ENCODE measurements at regions not wholly inside any gene's neighbourhood (a gene's known extent, or its start where the extent isn't known, plus 50 kb on each side); places are given as distances from the start of the nearest gene placed in this dataset.
"Not testable (repeated sequence)": the region's sequence is repeated elsewhere in the genome, so short reads cannot be mapped to it uniquely, and the experiment has no call there.

- H3K27me3 ChIP-seq (replicated peaks; ENCODE audit: insufficient read depth, low read depth, low read length, poor library complexity), result no peaks in the 10 kb centered on the region
- CTCF ChIA-PET, result no interaction called here
- H3K4me3 ChIP-seq (ENCODE audit: low read depth, low read length, poor library complexity, severe bottlenecking), result no peak overlapping the region
- H3K36me3 ChIP-seq (ENCODE audit: insufficient read depth, low read length, poor library complexity, severe bottlenecking), result no peaks in the 10 kb centered on the region
- intact Hi-C loops (cut with micrococcal nuclease; ENCODE audit: unreplicated experiment), result no loop called here
- BruUV-seq (replicated peaks), result no TSS peak
- H3K4me1 ChIP-seq (ENCODE audit: insufficient read depth, low read length, poor library complexity, severe bottlenecking), result no peaks in the 10 kb centered on the region
- H3K9me3 ChIP-seq (ENCODE audit: low read depth, low read length, poor library complexity, severe bottlenecking), result no peaks in the 10 kb centered on the region
- no peak overlapping the region for H3K27ac ChIP-seq (ENCODE audit: low read depth, low read length, poor library complexity, severe bottlenecking)
- POLR2A ChIA-PET (ENCODE audit: low non-redundant PET), result no interaction called here
- TF ChIP-seq EZH2 (IDR thresholded peaks at IDR 0.05; ENCODE audit: borderline replicate concordance, low read depth, low read length, poor library complexity, severe bottlenecking) (no peak), CTCF (conservative IDR thresholded peaks at IDR 0.05; ENCODE audit: low read depth, low read length) (no peak)
- DNase-seq (ENCODE audit: low spot score), result no peak
These were observed 812.0 kb downstream of the SLITRK5 start for GRCh38 chr13:88483202-88483601.

- Histone ChIP-seq H3K4me1 (ENCODE audit: insufficient read depth, low read length, poor library complexity, severe bottlenecking) (no peaks in the 10 kb centered on the region), H3K9me3 (ENCODE audit: low read depth, low read length, poor library complexity, severe bottlenecking) (peaks cover 3% of the 10 kb centered on the region), H3K4me3 (ENCODE audit: low read depth, low read length, poor library complexity, severe bottlenecking) (no peak overlapping the region), H3K27me3 (replicated peaks; ENCODE audit: insufficient read depth, low read depth, low read length, poor library complexity) (no peaks in the 10 kb centered on the region), H3K36me3 (ENCODE audit: insufficient read depth, low read length, poor library complexity, severe bottlenecking) (no peaks in the 10 kb centered on the region), H3K27ac (ENCODE audit: low read depth, low read length, poor library complexity, severe bottlenecking) (no peak overlapping the region)
- no TSS peak for BruUV-seq (replicated peaks)
- CTCF ChIA-PET, result no interaction called here
- POLR2A ChIA-PET (ENCODE audit: low non-redundant PET), result no interaction called here
- intact Hi-C loops (cut with micrococcal nuclease; ENCODE audit: unreplicated experiment), result no loop called here
- DNase-seq (ENCODE audit: low spot score), result no peak
- no peak for TF ChIP-seq CTCF (conservative IDR thresholded peaks at IDR 0.05; ENCODE audit: low read depth, low read length)
These were observed 836.7 kb downstream of the SLITRK5 start for GRCh38 chr13:88507909-88508308.

GRCh38 chr13:88512993-88513392 lies 841.8 kb downstream of the SLITRK5 start:
- H3K4me3 ChIP-seq (ENCODE audit: low read depth, low read length, poor library complexity, severe bottlenecking); H3K27me3 ChIP-seq (replicated peaks; ENCODE audit: insufficient read depth, low read depth, low read length, poor library complexity); H3K4me1 ChIP-seq (ENCODE audit: insufficient read depth, low read length, poor library complexity, severe bottlenecking); CTCF ChIA-PET; intact Hi-C loops (cut with micrococcal nuclease; ENCODE audit: unreplicated experiment); BruUV-seq (replicated peaks); H3K9me3 ChIP-seq (ENCODE audit: low read depth, low read length, poor library complexity, severe bottlenecking); DNase-seq (ENCODE audit: low spot score); H3K36me3 ChIP-seq (ENCODE audit: insufficient read depth, low read length, poor library complexity, severe bottlenecking); POLR2A ChIA-PET (ENCODE audit: low non-redundant PET); H3K27ac ChIP-seq (ENCODE audit: low read depth, low read length, poor library complexity, severe bottlenecking): not testable (repeated sequence)

GRCh38 chr13:88526186-88526852 lies 855.1 kb downstream of the SLITRK5 start:
- CTCF ChIA-PET, result no interaction called here
- DNase-seq (ENCODE audit: low spot score), result no peak
- Histone ChIP-seq H3K36me3 (ENCODE audit: insufficient read depth, low read length, poor library complexity, severe bottlenecking) (no peaks in the 10 kb centered on the region), H3K27me3 (replicated peaks; ENCODE audit: insufficient read depth, low read depth, low read length, poor library complexity) (no peaks in the 10 kb centered on the region), H3K4me1 (ENCODE audit: insufficient read depth, low read length, poor library complexity, severe bottlenecking) (no peaks in the 10 kb centered on the region), H3K4me3 (ENCODE audit: low read depth, low read length, poor library complexity, severe bottlenecking) (no peak overlapping the region), H3K9me3 (ENCODE audit: low read depth, low read length, poor library complexity, severe bottlenecking) (no peaks in the 10 kb centered on the region), H3K27ac (ENCODE audit: low read depth, low read length, poor library complexity, severe bottlenecking) (no peak overlapping the region)
- intact Hi-C loops (cut with micrococcal nuclease; ENCODE audit: unreplicated experiment), result no loop called here
- POLR2A ChIA-PET (ENCODE audit: low non-redundant PET), result no interaction called here
- TF ChIP-seq CTCF (conservative IDR thresholded peaks at IDR 0.05; ENCODE audit: low read depth, low read length) (no peak), EZH2 (IDR thresholded peaks at IDR 0.05; ENCODE audit: borderline replicate concordance, low read depth, low read length, poor library complexity, severe bottlenecking) (no peak)
- no TSS peak for BruUV-seq (replicated peaks)

Data from A673 (cell line).